ENCODE measurements at regions not wholly inside any gene's neighbourhood (a gene's known extent, or its start where the extent isn't known, plus 50 kb on each side); places are given as distances from the start of the nearest gene placed in this dataset.
"Not testable (repeated sequence)": the region's sequence is repeated elsewhere in the genome, so short reads cannot be mapped to it uniquely, and the experiment has no call there.

GRCh38 chr1:199821029-199821779 is 206.3 kb upstream of the NR5A2 start:
- intact Hi-C loops (cut with DNase I): no loop called here
- Histone ChIP-seq H3K36me3 (no peaks in the 10 kb centered on the region), H3K4me1 (no peaks in the 10 kb centered on the region), H3K9me3 (no peaks in the 10 kb centered on the region), H3K27ac (no peak overlapping the region), H3K4me3 (no peak overlapping the region), H3K27me3 (no peaks in the 10 kb centered on the region)
- TF ChIP-seq POLR2A (IDR thresholded peaks at IDR 0.05): no peak
- TF ChIP-seq, protein P1, sequence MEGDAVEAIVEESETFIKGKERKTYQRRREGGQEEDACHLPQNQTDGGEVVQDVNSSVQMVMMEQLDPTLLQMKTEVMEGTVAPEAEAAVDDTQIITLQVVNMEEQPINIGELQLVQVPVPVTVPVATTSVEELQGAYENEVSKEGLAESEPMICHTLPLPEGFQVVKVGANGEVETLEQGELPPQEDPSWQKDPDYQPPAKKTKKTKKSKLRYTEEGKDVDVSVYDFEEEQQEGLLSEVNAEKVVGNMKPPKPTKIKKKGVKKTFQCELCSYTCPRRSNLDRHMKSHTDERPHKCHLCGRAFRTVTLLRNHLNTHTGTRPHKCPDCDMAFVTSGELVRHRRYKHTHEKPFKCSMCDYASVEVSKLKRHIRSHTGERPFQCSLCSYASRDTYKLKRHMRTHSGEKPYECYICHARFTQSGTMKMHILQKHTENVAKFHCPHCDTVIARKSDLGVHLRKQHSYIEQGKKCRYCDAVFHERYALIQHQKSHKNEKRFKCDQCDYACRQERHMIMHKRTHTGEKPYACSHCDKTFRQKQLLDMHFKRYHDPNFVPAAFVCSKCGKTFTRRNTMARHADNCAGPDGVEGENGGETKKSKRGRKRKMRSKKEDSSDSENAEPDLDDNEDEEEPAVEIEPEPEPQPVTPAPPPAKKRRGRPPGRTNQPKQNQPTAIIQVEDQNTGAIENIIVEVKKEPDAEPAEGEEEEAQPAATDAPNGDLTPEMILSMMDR (IDR thresholded peaks at IDR 0.05): no peak
- 39 to 46% methylated on average over 4 of the region's 4 CpGs for whole genome bisulfite sequencing, 2 donors
- no peak for DNase-seq

GRCh38 chr1:199832451-199832850 is 195.1 kb upstream of the NR5A2 start:
- Histone ChIP-seq H3K27ac (no peak overlapping the region), H3K4me1 (no peaks in the 10 kb centered on the region), H3K27me3 (no peaks in the 10 kb centered on the region), H3K36me3 (no peaks in the 10 kb centered on the region), H3K9me3 (no peaks in the 10 kb centered on the region), H3K4me3 (no peak overlapping the region)
- WGBS, 2 donors: 32 to 60% methylated on average over 2 of the region's 2 CpGs
- intact Hi-C loops (cut with DNase I): no loop called here
- DNase-seq: no peak
- TF ChIP-seq, protein P1 (IDR thresholded peaks at IDR 0.05): no peak
- TF ChIP-seq POLR2A (IDR thresholded peaks at IDR 0.05): no peak

DNA sequence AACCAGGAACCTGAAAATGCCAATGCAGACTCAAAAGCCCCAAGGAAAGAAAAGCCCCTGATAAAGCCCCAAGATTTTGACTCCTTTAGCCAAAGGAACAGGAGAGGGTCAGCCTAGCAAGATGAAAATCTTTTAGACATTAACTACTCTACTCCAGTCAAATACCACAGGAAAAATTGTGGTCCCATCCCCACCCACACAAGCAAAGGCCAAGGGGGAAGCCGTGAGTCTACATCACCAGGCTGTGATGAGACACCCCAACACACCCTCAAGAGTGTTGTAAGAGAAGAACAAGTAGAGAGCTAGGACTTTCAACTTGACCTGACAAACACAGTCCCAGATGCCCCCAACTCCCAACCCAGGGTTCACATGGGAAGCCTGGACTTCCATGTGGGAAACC is 192.8 kb upstream of the NR5A2 start:
- Histone ChIP-seq H3K36me3 (no peaks in the 10 kb centered on the region), H3K27me3 (no peaks in the 10 kb centered on the region), H3K27ac (no peak overlapping the region), H3K4me3 (no peak overlapping the region), H3K9me3 (no peaks in the 10 kb centered on the region), H3K4me1 (no peaks in the 10 kb centered on the region)
- TF ChIP-seq POLR2A (IDR thresholded peaks at IDR 0.05): no peak
- TF ChIP-seq, protein P1 (IDR thresholded peaks at IDR 0.05): no peak
- intact Hi-C loops (cut with DNase I): no loop called here
- 14 to 50% methylated on average over 1 of the region's 1 CpG for WGBS, 2 donors
- DNase-seq: no peak

- no peak overlapping the region for H3K4me3 ChIP-seq
- no peak for DNase-seq
- H3K9me3 ChIP-seq: no peaks in the 10 kb centered on the region
- no peaks in the 10 kb centered on the region for H3K36me3 ChIP-seq
- intact Hi-C loops (cut with DNase I): no loop called here
- TF ChIP-seq, protein P1 (IDR thresholded peaks at IDR 0.05): no peak
- no peak for TF ChIP-seq POLR2A (IDR thresholded peaks at IDR 0.05)
- H3K4me1 ChIP-seq: no peaks in the 10 kb centered on the region
- 73 to 76% methylated on average over 2 of the region's 2 CpGs for WGBS, 2 donors
- H3K27ac ChIP-seq: no peak overlapping the region
- no peaks in the 10 kb centered on the region for H3K27me3 ChIP-seq
Observed at GRCh38 chr1:199836430-199836829, 191.1 kb upstream of the NR5A2 start.

DNA sequence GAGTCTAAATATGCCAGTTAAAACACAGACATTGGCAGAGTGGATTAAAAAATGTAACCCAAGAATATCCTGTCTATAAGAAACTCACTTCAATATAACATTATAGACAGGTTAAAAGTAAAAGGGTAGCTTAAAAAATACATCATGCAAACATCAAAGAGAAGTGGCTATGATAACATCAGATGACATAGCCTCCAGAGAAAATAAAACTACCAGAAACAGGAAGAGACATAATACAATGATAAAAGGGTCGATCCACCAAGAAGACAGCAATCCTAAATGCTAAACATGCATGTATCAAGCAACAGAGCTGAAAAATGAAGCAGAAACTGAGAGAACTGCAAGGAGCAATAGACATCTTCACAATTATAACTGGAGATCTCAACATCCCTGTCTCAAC is 190.2 kb upstream of the NR5A2 start:
- no peak for DNase-seq
- Histone ChIP-seq H3K9me3 (no peaks in the 10 kb centered on the region), H3K27ac (no peak overlapping the region), H3K36me3 (no peaks in the 10 kb centered on the region), H3K4me3 (no peak overlapping the region), H3K4me1 (no peaks in the 10 kb centered on the region), H3K27me3 (no peaks in the 10 kb centered on the region)
- no peak for TF ChIP-seq POLR2A (IDR thresholded peaks at IDR 0.05)
- TF ChIP-seq, protein P1 (IDR thresholded peaks at IDR 0.05): no peak
- intact Hi-C loops (cut with DNase I): no loop called here
- 33 to 76% methylated on average over 1 of the region's 1 CpG for WGBS, 2 donors

GRCh38 chr1:199839608-199840007 is 187.9 kb upstream of the NR5A2 start:
- H3K36me3 ChIP-seq; H3K27me3 ChIP-seq; H3K27ac ChIP-seq; H3K4me3 ChIP-seq; intact Hi-C loops (cut with DNase I); H3K4me1 ChIP-seq; H3K9me3 ChIP-seq; DNase-seq: not testable (repeated sequence)
- 88 to 95% methylated on average over 8 of the region's 8 CpGs for WGBS, 2 donors

DNA sequence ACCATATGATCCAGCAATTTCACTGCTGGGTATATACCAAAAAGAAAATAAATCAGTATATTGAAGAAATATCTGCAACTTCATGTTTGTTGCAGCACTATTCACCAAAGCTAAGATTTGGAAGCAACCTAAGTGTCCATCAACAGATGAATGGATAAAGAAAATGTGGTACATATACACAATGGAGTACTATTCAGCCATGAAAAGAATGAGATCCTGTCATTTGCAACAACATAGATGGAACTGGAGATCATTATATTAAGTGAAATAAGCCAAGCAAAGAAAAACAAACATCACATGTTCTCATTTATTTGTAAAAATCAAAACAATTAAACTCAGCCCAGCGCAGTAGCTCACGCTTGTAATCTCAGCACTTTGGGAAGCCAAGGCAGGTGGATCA is 184.4 kb upstream of the NR5A2 start:
- H3K27me3 ChIP-seq; H3K4me1 ChIP-seq; H3K4me3 ChIP-seq; DNase-seq; H3K9me3 ChIP-seq; H3K36me3 ChIP-seq; H3K27ac ChIP-seq; intact Hi-C loops (cut with DNase I): not testable (repeated sequence)
- WGBS, 2 donors: 92 to 97% methylated on average over 2 of the region's 2 CpGs
